SK-N-SH treated with all-trans-retinoic acid at 6 μM for 48 hours (cell line): ENCODE measurements at regions not wholly inside any gene's neighbourhood (a gene's known extent, or its start where the extent isn't known, plus 50 kb on each side); places are given as distances from the start of the nearest gene placed in this dataset.

ENCODE experiments used
- CREB5 ChIP-seq: fragments of 250-450 bp; sonication (Bioruptor Pico); IDR thresholded peaks from 2 replicates; pipeline ENCODE4 v1.5.1; 2020; ENCODE audit warnings: low read depth, mild to moderate bottlenecking, moderate library complexity
- PATZ1 ChIP-seq: fragments of 250-450 bp; sonication (Bioruptor Pico); IDR thresholded peaks from 2 replicates; pipeline ENCODE4 v1.8.0; 2020; ENCODE audit warnings: mild to moderate bottlenecking, moderate library complexity, borderline replicate concordance
- PPARA ChIP-seq: fragments of 250-450 bp; sonication (Bioruptor Pico); IDR thresholded peaks from 2 replicates; pipeline ENCODE4 v1.5.0; 2020; ENCODE audit warnings: mild to moderate bottlenecking, borderline replicate concordance
- TOX ChIP-seq: fragments of 250-450 bp; sonication (Bioruptor Pico); IDR thresholded peaks from 2 replicates; pipeline ENCODE4 v1.8.0; 2021; ENCODE audit warnings: mild to moderate bottlenecking, moderate library complexity, borderline replicate concordance
- ZFP3 ChIP-seq: fragments of 250-450 bp; sonication (Bioruptor Pico); IDR thresholded peaks from 2 replicates; pipeline ENCODE4 v1.5.0; 2020; ENCODE audit warnings: mild to moderate bottlenecking, moderate library complexity

- TF ChIP-seq PPARA (CRISPR knock-in tag), result no peak
- no peak for TF ChIP-seq ZFP3
- TF ChIP-seq CREB5 (CRISPR knock-in tag), result no peak
- no peak for TF ChIP-seq TOX (CRISPR knock-in tag)
- TF ChIP-seq PATZ1 (CRISPR knock-in tag), result no peak
These were observed 330.0 kb upstream of the PLD5 start for GRCh38 chr1:242854466-242854865.
